Nephron progenitor cell (in vitro differentiated cells): ENCODE measurements at regions not wholly inside any gene's neighbourhood (a gene's known extent, or its start where the extent isn't known, plus 50 kb on each side); places are given as distances from the start of the nearest gene placed in this dataset.

ENCODE experiments used
- DNase-seq: peaks from one replicate; pipeline ENCODE4 v3.0.0; 2021
- H3K27ac Mint-ChIP-seq: 2 replicates; pipeline ENCODE4 v1.8.0; 2021; ENCODE audit warnings: mild to moderate bottlenecking, moderate library complexity, mixed read lengths
- H3K27me3 Mint-ChIP-seq: 2 replicates; pipeline ENCODE4 v1.8.0; 2021; ENCODE audit warnings: mild to moderate bottlenecking, low read depth, mixed read lengths; ENCODE audit not compliant: poor library complexity
- H3K36me3 Mint-ChIP-seq: 2 replicates; pipeline ENCODE4 v1.8.0; 2021; ENCODE audit warnings: low read depth, mixed read lengths
- H3K4me1 Mint-ChIP-seq: 2 replicates; pipeline ENCODE4 v1.8.0; 2021; ENCODE audit warnings: mixed read lengths
- H3K4me3 Mint-ChIP-seq: 2 replicates; pipeline ENCODE4 v1.8.0; 2021; ENCODE audit warnings: mild to moderate bottlenecking, moderate library complexity, mixed read lengths
- H3K9me3 Mint-ChIP-seq: 2 replicates; pipeline ENCODE4 v1.8.0; 2021; ENCODE audit warnings: mild to moderate bottlenecking, moderate library complexity, mixed read lengths
- TF ChIP-seq, protein P1 (sequence below): fragments of 200-600 bp; sonication (generic); IDR thresholded peaks from 2 replicates; pipeline ENCODE4 v1.5.0; 2021; ENCODE audit warnings: antibody characterized with exemption

DNA sequence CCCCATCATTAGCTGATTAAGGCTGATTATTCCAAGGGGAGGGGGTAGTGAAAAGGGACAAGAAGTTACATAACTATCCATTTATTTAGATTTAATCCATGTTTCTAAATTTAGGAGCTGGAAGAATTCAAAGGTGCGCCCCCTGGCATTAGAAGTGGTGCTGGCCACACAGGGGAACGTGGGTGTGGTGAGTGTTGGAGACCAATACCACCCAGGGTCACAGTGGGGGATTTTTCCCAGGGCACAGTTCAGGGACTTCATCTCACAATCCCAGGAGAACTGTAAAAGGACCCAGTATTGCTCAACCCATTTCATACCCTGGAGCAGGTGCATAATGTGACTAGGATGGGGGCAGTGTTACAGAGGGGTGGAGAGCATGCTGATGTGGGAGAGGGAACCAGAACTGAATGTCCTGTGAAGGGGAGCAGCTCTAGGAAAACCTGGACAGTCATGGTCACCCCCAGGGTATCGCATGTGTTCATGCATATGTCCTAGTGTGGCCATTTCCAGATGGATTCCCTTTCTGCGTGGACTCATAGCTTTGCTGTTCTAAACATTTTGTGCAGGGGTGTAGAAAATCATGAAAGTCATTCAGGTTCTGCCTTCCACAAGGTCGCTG lies 110.3 kb downstream of the LSM3 start:
- no peak for DNase-seq
- H3K36me3 Mint-ChIP-seq, result no peaks in the 10 kb centered on the region
- peaks cover 64% of the 10 kb centered on the region for H3K4me1 Mint-ChIP-seq
- H3K27ac Mint-ChIP-seq, result no peak overlapping the region
- peaks cover 21% of the 10 kb centered on the region for H3K27me3 Mint-ChIP-seq
- H3K9me3 Mint-ChIP-seq, result peaks cover 4% of the 10 kb centered on the region
- TF ChIP-seq, protein P1, sequence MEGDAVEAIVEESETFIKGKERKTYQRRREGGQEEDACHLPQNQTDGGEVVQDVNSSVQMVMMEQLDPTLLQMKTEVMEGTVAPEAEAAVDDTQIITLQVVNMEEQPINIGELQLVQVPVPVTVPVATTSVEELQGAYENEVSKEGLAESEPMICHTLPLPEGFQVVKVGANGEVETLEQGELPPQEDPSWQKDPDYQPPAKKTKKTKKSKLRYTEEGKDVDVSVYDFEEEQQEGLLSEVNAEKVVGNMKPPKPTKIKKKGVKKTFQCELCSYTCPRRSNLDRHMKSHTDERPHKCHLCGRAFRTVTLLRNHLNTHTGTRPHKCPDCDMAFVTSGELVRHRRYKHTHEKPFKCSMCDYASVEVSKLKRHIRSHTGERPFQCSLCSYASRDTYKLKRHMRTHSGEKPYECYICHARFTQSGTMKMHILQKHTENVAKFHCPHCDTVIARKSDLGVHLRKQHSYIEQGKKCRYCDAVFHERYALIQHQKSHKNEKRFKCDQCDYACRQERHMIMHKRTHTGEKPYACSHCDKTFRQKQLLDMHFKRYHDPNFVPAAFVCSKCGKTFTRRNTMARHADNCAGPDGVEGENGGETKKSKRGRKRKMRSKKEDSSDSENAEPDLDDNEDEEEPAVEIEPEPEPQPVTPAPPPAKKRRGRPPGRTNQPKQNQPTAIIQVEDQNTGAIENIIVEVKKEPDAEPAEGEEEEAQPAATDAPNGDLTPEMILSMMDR, result no peak
- H3K4me3 Mint-ChIP-seq, result no peak overlapping the region

DNA sequence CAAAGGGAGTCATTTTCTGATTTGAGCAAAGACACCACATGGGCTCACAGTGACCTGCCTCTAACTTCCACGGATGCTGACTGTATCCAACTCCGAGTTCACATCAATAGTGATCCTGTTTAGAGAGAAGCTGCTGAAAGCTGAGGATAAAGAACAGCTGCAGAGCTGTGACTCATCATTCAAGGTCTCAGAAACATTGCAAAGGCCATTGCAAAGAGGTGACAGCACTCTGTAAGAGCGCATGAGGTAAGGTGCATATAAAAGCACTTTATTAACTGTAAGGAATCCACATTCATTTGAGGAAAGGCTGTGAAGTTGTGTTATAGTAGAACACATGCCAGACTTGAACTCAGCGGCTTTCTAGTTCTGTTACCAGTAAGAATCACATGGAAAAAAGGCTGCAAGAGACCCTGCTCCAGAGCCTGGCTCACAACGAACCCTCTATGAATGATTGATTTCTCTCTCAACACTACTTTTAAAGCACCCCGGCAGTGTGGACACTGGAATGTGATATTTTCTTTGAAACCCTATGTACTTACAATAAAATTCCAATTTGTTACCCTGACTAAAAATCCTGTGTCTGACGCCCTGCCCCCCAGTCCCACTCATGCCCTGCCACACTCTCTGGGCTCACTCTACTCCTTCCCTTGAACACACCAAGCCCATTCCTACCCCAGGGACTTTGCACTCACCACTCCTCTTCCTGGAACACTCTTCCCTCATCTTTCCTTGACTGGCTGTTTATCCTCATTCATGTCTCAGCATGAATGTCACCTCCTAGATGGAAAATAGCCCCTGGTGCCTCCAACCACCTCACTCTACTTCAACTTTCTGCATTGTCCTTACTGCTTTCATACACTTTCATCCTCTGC lies 111.2 kb downstream of the LSM3 start:
- H3K4me1 Mint-ChIP-seq, result peaks cover 63% of the 10 kb centered on the region
- peaks cover 8% of the 10 kb centered on the region for H3K36me3 Mint-ChIP-seq
- H3K9me3 Mint-ChIP-seq, result peaks cover 12% of the 10 kb centered on the region
- no peak overlapping the region for H3K4me3 Mint-ChIP-seq
- no peak for DNase-seq
- peaks cover 18% of the 10 kb centered on the region for H3K27me3 Mint-ChIP-seq
- TF ChIP-seq, protein P1, result no peak
- no peak overlapping the region for H3K27ac Mint-ChIP-seq

DNA sequence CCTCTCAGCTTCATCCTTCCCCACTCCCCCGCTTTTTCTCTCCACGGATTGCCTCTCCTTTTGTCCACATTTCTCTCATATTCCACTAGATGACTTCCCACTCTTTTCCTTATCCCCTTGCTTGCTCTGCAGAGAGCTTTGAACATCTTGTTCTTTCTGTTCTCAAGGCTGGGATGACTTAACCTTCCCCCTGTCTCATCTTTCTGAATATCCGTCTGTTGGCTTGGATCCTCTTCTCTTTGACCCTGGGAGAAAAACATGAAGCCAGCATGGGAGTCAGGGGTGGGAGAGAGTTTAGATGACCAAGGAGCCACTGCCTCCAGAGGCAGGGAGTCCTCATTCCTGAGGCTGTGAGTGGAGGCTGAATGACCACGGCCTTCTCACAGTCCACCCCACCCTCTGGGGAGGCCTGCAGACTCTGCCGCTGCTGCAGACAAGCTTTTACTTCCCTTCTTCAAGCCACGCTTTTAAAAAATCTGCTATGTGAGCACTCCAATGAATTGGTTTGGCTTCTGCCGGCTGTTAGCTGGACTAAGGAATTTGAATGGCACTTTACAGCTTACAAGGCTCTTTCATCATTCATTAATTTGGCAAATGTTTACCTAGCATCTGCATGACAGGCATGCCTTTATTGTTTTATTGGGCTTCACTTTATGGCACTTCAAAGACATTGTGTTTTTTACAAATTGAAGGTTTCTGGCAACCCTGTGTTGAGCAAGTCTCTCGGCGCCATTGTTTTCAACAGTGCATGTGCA lies 111.6 kb upstream of the SLC6A6 start:
- Mint-ChIP-seq H3K36me3 (peaks cover 9% of the 10 kb centered on the region), H3K9me3 (peaks cover 15% of the 10 kb centered on the region), H3K4me3 (peak overlapping the region; percentile 29), H3K27ac (peak overlapping the region; percentile 3), H3K27me3 (peaks cover 12% of the 10 kb centered on the region), H3K4me1 (peaks cover 53% of the 10 kb centered on the region)
- no peak for DNase-seq
- TF ChIP-seq, protein P1, result no peak

DNA sequence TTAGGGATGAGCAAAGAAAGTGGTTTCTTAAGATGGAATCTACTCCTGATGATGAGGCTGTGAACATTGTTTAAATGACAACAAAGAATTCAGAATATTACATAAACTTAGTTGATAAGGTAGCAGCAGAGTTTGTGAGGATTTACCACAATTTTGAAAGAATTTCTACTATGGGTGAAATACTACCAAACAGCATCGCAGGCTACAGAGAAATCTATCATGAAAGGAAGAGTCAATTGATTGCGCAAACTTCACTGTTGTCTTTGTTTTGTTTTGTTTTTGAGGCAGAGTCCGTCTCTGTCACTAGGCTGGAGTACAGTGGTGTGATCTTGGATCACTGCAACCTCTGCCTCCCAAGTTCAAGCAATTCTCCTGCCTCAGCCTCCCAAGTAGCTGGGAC lies 107.4 kb upstream of the SLC6A6 start:
- Mint-ChIP-seq H3K36me3 (peaks cover 9% of the 10 kb centered on the region), H3K4me1 (peaks cover 35% of the 10 kb centered on the region), H3K4me3 (no peak overlapping the region), H3K27me3 (peaks cover 12% of the 10 kb centered on the region), H3K9me3 (peaks cover 15% of the 10 kb centered on the region), H3K27ac (no peak overlapping the region)
- TF ChIP-seq, protein P1, result no peak
- no peak for DNase-seq

DNA sequence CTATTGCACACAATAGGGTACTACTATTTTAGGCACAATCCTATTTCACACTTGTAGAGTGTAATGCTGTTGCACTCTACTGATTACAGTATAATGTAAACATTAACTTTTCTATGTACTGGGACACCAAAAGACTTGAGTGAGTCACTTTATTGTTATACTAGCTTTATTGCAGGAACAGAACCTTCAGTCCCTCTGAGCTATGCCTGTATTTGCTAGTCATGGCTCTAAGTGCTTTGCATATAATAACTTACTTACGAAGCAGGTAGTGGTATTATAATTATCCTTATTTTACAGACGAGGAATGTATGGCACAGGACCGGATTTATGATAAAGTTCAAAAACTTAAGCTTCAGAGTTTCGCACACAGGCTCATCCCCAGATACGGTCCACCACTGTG lies 106.6 kb upstream of the SLC6A6 start:
- H3K27ac Mint-ChIP-seq, result no peak overlapping the region
- peaks cover 9% of the 10 kb centered on the region for H3K36me3 Mint-ChIP-seq
- peaks cover 28% of the 10 kb centered on the region for H3K4me1 Mint-ChIP-seq
- TF ChIP-seq, protein P1, result no peak
- peaks cover 15% of the 10 kb centered on the region for H3K9me3 Mint-ChIP-seq
- no peak overlapping the region for H3K4me3 Mint-ChIP-seq
- H3K27me3 Mint-ChIP-seq, result peaks cover 5% of the 10 kb centered on the region
- DNase-seq, result no peak
